ENCODE measurements at regions not wholly inside any gene's neighbourhood (a gene's known extent, or its start where the extent isn't known, plus 50 kb on each side); places are given as distances from the start of the nearest gene placed in this dataset.

- TF ChIP-seq CTCF (IDR thresholded peaks at IDR 0.05) (no peak), EP300 (IDR thresholded peaks at IDR 0.05; ENCODE audit: low read depth) (no peak)
These were observed 507.3 kb downstream of the ISL1 start for GRCh38 chr5:51890435-51891116.
